GM19099 (cell line): ENCODE measurements at regions not wholly inside any gene's neighbourhood (a gene's known extent, or its start where the extent isn't known, plus 50 kb on each side); places are given as distances from the start of the nearest gene placed in this dataset.

Source experiments
- POLR2A ChIP-seq: IDR thresholded peaks from 3 replicates; pipeline ENCODE4 v1.6.1; 2011; ENCODE audit warnings: low read depth; ENCODE audit not compliant: insufficient read length; ENCODE audit errors: extremely low read depth

GRCh38 chr2:41736586-41736985 lies 311.2 kb upstream of the PKDCC start:
- no peak for TF ChIP-seq POLR2A

GRCh38 chr2:41737888-41738287 lies 309.9 kb upstream of the PKDCC start:
- TF ChIP-seq POLR2A: no peak

- no peak for TF ChIP-seq POLR2A
Observed at GRCh38 chr2:41741951-41742595, 305.7 kb upstream of the PKDCC start.

- no peak for TF ChIP-seq POLR2A
Observed at GRCh38 chr2:41743324-41743723, 304.5 kb upstream of the PKDCC start.

DNA sequence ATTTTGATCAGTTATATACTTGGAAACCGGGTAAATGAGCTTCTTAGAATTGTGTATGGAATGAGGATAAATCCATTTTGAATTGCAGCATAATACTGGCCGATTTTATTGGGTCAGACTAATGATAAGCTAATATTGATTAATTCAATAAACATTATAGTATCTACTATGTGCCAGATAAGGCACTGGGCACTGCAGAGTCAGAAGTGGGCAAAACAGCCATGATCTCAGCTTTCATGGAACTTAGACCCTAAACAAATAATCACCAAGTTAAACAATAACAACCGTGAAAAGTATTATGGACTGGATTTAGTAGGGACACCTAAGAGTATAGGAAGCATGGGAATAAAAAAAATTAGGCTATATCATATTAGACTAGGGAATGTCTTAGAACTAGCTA lies 297.0 kb upstream of the PKDCC start:
- TF ChIP-seq POLR2A: no peak

DNA sequence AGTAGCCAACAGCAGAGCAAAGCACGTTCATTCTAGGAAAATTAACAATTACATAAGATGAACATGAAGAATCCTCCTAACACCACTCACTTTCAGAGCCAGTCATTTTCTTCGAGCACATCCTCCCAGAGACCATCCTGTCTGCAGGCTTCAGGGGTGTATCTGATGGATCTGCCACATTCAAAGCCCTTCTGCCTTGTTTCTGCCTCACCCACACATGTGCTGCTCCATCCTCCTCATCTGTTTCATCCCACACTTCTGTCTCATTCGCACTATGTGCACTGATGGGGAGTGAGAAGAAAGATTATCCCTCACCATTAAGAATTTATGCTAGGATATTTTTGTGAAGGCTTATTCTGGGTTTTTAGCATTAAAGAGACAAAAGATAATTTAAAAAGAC lies 287.9 kb upstream of the PKDCC start:
- no peak for TF ChIP-seq POLR2A

DNA sequence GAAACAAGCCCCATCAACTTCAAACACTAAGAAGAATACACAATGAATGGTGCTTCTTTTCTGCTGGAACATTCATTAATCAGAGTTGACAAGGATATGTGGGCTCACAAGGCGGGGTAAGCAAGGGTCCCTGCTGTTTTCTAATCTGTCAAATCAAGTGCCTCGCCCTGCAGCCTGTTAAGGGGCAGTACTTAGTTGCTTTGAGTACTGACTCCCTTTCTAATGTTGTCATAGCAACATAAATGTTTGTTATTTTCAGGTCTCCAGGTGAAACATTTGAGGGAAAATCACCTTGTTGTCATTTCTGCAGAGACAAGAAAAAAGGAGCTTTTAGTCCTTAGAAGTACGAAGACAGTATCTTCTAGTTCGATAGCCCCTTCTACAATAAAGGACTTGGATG lies 284.7 kb upstream of the PKDCC start:
- no peak for TF ChIP-seq POLR2A

- no peak for TF ChIP-seq POLR2A
Observed at GRCh38 chr2:41764131-41764530, 283.7 kb upstream of the PKDCC start.

DNA sequence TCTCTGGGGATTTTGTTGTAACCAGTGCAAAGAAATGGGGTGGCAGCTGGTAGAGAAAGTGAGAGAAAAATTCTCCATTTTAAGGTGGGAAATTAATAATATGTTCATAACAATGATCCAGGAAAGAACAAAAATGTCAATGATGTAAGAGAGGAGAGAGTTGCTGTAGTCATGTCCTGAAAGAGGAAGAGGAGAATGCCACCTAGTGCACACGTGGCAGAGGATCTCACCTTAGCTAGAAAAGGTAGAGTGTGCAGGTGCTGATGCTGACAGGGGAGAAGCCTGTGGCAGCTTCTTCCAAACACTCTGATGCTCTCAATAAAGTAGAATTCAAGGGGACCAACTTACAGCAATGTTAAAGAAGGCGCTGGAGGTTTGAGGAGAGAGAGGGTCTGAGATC lies 282.9 kb upstream of the PKDCC start:
- no peak for TF ChIP-seq POLR2A

- TF ChIP-seq POLR2A: no peak
Observed at GRCh38 chr2:41768310-41768709, 279.5 kb upstream of the PKDCC start.

- no peak for TF ChIP-seq POLR2A
Observed at GRCh38 chr2:41771710-41772109, 276.1 kb upstream of the PKDCC start.

DNA sequence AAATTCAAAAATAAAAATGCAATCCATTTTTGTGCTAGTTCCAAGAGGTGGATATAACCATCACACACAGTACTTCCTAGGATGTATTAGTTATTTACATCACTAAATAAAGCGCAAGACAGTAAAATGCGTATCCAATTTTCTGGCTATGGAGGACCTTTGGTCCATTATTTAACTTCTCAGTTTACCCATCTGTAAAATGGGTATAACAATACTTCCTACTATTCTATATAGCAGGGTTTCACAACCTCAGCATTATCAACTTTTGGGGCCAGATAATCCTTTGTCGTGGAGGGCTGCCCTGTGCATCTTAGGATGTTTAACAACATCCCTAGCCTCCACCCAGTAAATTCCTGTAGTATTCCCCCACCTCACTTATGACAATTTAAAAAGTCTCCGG lies 275.1 kb upstream of the PKDCC start:
- no peak for TF ChIP-seq POLR2A

GRCh38 chr2:41774011-41774605 lies 273.7 kb upstream of the PKDCC start:
- TF ChIP-seq POLR2A: no peak

- TF ChIP-seq POLR2A: no peak
Observed at GRCh38 chr2:41775366-41776025, 272.3 kb upstream of the PKDCC start.

DNA sequence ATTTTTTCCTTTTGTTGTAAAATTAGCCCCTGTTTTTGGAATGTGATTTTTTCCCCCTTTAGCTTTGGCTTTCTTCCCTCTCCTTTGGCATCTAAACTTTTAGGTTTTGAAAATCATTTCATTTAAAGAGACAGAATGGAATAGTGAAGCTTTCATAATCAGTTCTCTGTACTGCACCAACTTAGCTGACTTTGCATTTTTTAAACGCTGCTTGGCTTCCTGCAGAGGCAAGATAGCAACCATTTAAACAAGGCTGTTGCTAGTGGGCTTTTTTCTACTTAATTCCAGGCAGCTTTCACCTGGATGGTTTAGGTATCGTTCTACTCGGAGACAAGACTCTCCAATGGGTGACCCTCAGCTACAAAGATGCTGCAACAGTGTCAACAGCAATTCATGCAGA lies 267.9 kb upstream of the PKDCC start:
- no peak for TF ChIP-seq POLR2A

GRCh38 chr2:41782306-41783158 lies 265.3 kb upstream of the PKDCC start:
- no peak for TF ChIP-seq POLR2A

GRCh38 chr2:41784496-41784895 lies 263.3 kb upstream of the PKDCC start:
- no peak for TF ChIP-seq POLR2A
